KBM-7 (cell line): ENCODE measurements at regions not wholly inside any gene's neighbourhood (a gene's known extent, or its start where the extent isn't known, plus 50 kb on each side); places are given as distances from the start of the nearest gene placed in this dataset.

ENCODE experiments used
- DNase-seq: peaks from one replicate; pipeline ENCODE4 v3.0.0-alpha.2; 2015
- in situ Hi-C: fragments of 300-500 bp; cut with MboI; formaldehyde crosslinking; loops from 2 replicates; pipeline ENCODE4 v1.14.3; 2020; ENCODE audit warnings: low sequenced_read_pairs, low pct_unique_long_range_greater_than_20kb, mixed read lengths

DNA sequence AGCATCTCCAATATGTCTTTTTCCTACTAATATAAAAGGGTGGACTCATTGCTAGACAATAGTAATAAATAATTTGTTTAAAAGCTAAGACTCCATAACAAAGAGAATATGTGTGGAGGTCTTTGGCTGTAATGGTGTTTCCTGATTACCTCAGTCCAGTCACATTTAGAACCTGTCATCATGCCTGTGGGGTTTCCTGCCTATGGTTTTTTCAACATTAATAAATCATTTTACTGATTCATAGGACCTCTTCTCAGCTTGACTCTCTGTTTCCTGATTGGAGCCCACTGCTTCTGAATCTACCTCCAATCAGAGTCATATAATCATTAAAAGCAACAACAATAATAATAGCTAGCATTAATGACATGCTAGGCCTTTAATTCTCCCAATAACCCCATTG lies 52.4 kb upstream of the GNAI1 start:
- in situ Hi-C loops: no loop called here
- no peak for DNase-seq

DNA sequence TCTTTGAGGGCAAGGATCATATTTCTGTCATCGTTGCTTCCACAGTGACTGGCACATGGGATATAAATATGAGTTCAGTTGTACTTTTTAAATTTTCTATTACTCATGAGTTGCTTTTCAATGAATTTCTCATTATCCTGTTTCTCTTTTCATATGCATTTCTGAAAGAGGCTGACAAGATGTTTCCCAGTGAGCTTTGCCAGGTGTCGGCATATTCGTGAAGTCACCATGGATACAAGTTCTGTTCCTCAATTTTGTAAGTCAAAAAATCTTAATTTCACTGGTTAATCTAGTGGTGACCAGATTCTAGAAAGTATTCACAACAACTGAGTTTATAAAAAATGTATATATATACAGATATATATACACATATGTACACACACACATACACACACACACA lies 55.7 kb upstream of the GNAI1 start:
- in situ Hi-C loops: no loop called here
- DNase-seq: no peak

DNA sequence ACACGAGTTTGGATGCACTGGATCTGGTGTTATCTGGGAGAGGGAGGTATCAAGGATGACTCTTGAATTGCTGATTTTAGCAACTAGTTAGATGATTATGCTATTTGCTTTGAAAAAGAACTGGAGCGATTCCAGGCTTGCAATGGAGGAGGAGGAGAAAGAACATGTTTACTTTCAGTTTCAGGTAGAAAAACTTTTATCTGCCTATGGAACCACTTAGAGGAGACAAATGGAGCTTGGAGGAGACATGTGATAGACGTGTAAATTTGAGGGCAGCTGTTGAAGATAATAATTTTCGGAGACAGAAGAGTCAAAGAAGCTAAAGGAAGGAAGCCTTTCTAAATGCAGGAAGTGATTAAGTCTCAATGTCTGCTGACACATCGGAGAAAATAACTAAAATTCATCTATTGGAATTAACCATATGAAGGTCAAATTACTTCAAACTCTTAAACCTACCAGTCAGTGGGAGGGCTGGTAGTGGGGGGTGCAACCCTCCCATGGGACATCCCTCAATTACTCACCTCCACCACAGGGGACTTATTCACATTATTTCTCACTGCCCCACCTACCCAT lies 56.4 kb upstream of the GNAI1 start:
- in situ Hi-C loops: no loop called here

DNA sequence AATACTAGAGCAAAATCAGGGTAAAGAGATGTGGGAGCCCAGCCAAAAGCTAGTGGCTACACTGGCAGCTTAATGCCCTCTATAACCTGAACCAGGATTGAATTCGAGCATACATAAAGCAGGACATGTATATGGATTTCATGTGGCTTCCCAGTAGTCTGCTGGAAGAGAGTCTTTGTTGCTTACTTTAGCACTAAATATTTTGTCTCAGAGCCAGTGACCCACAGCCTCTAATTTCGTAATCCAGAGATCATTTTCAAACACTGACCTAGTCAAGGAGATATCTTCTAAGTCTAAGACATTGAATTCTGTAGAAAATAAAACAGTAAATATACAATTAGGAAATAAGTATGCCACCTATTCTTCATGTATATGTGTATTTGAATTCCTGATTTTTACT lies 64.2 kb upstream of the GNAI1 start:
- DNase-seq: no peak
- in situ Hi-C loops: no loop called here

More for the DNA sequence above, 56.4 kb upstream of the GNAI1 start:
- DNase-seq: peak; percentile 46

DNA sequence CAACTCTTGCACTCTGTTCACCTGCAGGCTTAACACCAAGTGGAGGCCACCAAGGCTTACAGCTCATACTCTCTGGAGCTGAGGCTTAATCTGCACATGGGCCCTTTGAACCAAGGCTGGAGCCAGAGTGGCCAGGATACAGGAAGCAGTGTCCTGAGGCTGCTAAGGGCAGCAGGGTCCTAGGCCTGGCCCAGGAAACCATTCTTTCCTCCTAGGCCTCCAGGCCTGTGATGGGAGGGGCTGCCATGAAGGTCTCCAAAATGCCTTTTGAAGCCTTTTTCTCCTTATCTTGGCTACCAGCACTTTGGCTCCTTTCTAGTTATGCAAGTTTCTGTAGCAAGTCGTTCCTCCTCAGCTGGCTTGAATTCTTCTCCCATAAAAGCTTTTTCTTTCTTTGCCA lies 68.0 kb upstream of the GNAI1 start:
- no peak for DNase-seq
- in situ Hi-C loops: no loop called here

DNA sequence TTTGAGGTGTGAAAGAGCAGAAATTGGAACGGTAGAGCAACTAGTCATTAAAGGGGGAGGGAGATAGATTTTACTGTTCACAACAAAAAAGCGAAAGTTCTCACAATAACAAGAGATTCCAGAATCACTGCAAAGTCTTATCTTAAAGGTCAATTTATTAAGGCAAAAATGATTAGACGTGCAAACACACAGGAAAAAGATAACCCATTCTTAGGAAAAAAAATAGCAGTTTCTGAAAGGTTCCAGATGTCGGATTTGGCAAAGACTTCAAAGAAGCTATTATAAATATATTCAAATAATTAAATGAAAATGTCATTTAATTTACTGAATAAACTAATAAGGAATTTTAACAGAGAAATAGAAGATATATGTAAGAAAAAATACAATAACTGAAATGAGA lies 70.8 kb upstream of the GNAI1 start:
- in situ Hi-C loops: no loop called here
- DNase-seq: no peak

DNA sequence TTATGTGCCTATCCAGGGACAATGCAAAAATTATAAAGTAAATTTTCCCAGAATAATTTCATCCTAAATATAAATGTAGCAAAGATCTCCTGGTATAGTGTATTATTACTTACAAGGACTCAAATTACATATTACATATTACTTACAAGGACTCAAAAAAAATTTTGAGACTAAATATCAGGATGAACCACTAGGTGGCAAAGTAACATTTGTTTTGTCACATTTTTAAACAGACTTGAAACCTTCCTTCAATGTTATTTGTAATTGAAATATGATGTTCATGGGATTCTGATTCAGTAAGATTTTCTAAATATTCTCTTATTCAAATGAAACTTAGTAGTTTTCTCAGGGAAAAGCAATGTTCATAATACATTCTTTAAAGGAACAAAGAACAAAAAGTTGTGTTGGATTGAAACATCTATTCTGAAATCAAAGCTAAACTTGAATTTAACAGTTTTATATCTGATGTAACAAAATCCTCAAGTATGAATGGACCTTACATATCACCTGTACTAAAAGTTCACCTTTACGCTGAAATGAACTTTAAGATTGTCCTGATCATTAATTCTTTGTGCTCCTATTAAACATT lies 74.3 kb upstream of the GNAI1 start:
- peak; percentile 84 for DNase-seq
- in situ Hi-C loops: no loop called here

DNA sequence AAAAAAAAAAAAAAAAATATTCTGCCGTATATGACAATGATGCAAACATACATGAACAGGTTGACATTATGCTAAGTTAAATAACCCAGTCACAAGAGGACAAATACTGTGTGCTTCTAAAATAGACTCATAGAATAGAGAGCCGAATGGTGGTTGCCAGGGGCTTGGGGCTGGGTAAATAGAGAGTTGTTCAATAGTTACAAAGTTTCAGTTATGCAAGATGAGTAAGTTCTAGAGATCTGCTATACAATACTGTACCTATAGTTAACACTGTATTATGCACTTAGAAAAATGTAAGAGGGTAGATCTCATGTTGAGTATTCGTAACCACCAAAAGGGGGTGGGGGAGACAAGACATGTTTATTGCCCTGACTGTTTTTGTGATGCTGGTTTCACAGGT lies 77.1 kb upstream of the GNAI1 start:
- in situ Hi-C loops: no loop called here

DNA sequence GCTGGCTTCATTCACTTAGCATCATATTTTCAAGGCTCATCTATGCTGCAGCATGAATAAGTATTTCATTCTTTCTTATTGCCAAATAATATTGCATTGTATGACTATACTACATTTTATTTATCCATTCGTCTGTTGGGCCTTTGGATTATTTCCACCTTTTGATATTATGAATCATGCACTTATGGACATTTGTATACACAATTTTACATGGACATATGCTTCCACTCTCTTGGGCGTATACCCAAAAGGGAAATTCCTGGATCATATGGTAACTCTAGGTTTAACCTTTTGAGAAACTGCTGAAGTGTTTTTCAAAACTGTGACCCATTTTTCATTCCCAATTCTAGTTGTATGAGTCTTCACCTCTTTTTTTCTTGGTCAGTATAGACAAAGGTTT lies 80.3 kb upstream of the GNAI1 start:
- DNase-seq: no peak

More for the DNA sequence above, 77.1 kb upstream of the GNAI1 start:
- DNase-seq: no peak

DNA sequence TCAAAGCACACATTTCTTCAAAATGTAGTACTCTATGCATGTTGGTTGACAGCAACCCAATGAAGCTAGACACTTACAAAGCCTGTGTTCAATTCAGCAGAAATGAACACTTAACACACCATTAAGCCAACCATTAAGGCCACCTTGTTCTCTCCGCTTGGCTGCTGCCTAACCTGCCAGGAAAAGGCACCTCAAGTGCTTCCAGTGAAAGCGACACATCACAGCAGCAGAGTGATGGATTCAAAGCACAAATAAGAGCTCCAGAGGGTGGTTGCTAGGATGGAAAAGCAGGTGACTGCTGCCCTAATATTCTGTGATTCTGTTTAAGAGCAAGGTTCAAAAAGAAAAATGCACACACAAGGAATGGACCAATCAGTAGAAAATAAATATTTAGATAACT lies 81.5 kb upstream of the GNAI1 start:
- in situ Hi-C loops: no loop called here
- DNase-seq: no peak

More for the DNA sequence above, 80.3 kb upstream of the GNAI1 start:
- in situ Hi-C loops: no loop called here

DNA sequence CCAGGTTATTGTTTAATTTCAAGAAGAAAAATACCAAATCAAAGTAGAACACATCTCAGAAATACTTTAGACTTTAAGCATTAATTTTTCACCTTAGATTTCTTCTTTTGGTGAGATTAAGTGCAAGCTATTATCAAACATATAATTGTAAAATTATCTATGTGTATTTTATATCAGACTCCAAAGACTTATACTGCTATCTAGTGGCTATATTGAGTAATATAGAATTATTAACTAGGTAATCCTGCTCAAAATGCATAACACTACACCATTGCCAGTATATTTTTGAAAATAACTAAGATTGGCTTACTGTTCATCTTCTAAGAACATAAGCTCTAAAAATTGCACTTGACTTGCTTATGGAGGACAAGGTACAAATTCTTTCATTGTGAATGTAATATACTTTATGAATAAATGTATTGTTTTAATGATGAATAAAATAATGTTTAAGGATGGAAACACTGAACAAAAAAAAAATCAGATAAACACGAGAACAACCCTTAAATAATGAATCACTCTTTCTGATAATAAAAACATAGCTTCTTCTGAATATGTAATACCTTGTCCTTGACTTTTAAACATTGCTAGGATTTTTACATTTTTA lies 86.7 kb upstream of the GNAI1 start:
- in situ Hi-C loops: no loop called here
- no peak for DNase-seq

DNA sequence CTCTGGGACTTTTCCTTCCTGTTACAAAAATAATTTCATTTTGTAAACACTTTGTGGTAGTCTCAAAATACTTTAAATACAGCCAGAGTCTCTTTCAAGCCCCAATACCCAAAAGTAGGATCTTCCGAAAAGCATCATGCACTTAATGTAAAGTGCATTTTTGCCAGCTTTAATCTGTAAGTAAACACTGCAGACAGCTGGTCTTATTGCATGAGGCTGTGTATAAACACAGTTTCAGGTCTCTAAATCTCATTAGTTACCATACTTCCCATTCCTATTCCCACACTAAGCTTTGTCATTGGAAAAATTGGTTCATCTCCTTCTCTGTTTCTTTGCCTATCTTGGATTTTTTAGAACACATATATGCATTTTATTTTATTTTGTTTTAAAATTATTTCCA lies 87.6 kb upstream of the GNAI1 start:
- DNase-seq: no peak
- in situ Hi-C loops: no loop called here

DNA sequence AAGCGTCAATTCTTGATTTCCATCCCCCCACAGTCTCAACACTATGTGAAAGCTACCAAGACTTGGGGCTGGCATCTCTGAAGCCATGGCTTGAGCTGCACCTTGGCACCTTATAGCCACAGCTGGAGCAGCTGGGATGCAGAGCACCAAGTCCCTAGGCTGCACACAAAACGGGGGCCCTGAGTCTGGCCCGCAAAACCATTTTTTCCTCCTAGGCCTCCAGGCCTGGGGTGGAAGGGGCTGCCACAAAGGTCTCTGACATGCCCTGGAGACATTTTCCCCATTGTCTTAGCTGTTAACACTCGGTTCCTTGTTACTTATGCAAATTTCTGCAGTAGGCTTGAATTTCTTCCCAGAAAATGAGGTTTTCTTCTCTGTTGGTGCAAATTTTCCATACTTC lies 89.8 kb upstream of the GNAI1 start:
- in situ Hi-C loops: no loop called here
- DNase-seq: no peak

DNA sequence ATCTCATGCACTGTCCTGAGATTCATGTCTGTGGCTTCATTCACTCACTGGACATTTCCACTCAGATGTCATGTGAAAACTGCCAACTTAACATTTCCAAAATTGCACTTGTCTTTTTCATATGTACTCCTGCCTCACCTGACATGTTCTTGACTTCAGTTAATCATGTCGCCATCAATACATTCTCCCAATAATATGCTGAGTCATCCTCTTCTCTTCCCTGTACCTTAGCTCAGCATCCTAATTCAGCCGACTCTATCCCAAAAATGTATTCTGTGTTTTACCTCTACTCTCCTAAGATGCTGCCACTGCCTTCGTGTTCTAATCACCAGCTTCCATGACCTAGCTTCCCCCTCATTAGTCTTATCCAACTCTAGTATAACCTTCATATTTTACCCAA lies 93.9 kb upstream of the GNAI1 start:
- DNase-seq: no peak
- in situ Hi-C loops: no loop called here

DNA sequence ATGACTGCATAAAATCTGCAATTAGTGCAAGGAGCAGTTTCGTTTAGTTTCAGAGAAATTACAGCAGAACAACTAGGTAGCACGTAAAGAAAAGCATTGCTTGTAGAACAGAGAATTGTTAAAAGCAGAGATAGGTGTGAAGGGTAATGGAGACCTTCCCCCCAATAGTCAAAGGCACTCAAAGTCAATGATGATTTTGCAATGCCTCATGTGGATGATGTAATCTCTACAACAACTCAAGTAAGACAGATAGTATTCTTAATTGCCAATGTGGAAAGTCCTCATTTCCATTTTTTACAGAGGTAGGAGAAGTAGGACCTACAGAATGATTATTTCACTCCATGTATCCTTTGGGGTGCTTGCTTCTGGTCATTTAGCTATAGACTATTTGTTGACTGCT lies 94.3 kb upstream of the GNAI1 start:
- in situ Hi-C loops: no loop called here
- no peak for DNase-seq

DNA sequence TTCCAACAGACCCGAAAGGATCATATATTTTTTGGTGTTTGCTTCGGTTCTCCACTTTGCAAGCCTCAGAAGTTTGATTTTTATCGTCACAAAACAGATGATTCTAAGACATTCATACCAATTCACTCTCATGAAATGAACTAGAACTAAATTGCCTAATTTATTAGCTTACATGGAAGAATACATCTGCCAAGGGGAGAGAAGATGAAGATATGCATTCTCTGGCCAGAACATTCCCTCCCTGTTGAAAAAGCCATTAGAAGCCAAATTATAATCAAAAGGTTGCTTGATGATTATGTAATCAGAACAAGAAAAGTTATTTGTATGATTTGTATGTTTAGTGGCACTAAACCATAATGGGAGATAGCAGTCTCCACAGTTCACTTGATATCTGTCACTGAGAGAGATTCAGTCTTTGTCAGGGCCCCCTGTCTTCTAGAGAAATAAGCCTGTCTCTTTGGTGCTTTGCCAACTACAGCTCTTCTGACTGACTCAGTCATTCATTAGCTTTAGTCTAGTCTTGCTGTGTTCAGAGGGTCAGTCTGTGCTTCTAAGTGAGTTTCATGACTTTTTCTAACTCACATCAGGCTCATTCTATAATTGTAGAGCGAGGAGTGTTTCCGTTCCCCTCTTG lies 95.3 kb upstream of the GNAI1 start:
- DNase-seq: no peak
- in situ Hi-C loops: no loop called here

DNA sequence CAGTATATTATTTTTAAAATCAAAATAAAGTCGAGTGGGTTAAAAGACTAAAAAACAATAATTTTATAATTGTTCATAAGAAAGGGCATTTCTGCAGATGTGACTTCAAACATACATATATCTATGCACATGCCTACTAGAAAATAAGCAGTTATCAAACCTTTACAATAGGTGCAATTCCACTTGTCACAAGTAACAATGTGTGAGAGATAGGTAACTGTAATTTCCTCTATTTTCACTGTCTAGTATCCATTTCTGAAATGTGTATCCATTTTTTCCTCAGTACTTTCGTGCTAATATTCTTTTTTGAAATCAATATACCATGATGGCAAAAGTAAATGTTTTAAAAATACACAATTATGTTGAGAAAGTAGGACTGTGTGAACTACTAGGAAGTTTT lies 96.9 kb upstream of the GNAI1 start:
- in situ Hi-C loops: no loop called here

DNA sequence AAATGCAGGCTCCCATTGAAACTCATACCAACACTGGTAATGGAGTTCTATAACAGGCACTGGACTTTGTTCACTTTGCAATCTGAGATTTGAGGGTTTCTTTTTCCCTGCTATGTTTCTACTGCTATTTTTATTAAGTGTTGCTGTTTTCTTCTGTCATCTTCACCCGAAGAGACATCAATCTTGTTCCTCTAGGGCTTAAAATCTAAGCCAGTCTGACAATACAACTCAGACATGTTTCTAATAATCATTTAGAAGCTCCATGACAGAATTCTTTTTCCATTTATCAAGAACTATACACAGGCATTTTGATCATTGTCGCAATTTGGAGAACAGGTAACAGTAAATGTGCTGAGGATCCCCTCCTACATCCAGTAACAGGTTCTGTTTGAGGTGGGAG lies 98.5 kb upstream of the GNAI1 start:
- in situ Hi-C loops: no loop called here
- DNase-seq: no peak

More for the DNA sequence above, 96.9 kb upstream of the GNAI1 start:
- no peak for DNase-seq

DNA sequence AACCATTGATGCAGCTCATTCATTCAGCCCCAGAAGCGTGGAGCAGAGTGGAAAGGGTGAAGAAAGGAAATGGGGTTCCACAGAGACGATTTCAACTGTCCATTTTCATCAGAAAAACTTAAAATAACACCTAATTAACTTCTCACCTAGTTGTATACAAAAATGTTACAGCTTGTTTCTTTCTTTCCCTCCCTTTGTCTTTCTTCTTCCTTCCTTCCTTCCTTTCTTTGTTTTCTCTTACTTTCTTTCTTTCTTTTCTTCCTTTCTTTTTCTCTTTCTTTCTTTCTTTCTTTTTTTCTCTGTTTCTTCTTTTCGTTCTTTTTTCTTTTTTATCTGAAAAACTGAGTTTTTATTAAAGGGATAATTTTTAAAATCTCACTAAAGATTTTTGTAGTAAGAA lies 105.9 kb upstream of the GNAI1 start:
- in situ Hi-C loops: no loop called here

DNA sequence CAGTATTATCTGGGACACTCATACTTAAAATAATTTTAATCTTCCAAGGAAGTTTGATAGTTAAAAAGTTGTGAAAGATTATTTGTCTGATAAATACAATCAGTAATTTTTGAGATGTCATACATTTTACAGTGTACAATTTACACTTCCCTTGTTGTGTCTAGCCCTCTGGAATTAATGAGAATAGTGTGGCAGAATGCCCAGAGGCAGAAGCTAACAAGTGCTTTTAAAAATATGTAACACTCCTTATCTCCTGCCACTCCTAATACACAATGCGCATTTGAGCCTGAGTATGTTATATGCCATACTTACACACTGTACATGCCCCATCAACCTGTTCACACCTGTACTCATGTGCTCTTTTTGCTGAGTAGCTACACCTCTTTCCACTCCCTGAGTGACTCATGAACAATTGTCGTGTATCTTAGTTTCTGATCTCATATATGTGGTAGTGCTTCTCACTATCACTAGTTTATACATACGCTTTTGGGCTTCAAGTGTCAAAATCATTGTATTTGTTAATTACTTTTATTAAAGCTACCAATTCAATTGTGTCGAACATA lies 106.9 kb upstream of the GNAI1 start:
- in situ Hi-C loops: no loop called here

More for the DNA sequence above, 105.9 kb upstream of the GNAI1 start:
- no peak for DNase-seq

More for the DNA sequence above, 106.9 kb upstream of the GNAI1 start:
- no peak for DNase-seq
